ENCODE measurements at regions not wholly inside any gene's neighbourhood (a gene's known extent, or its start where the extent isn't known, plus 50 kb on each side); places are given as distances from the start of the nearest gene placed in this dataset.

- Histone ChIP-seq H4K20me1 (ENCODE audit: insufficient read depth, low read length) (no peaks in the 10 kb centered on the region), H3K4me1 (ENCODE audit: insufficient read depth, low read length, severe bottlenecking) (no peaks in the 10 kb centered on the region), H3K4me2 (ENCODE audit: low read length) (no peak overlapping the region), H3K4me3 (ENCODE audit: low read depth, low read length, poor library complexity, severe bottlenecking) (no peak overlapping the region), H3K36me3 (ENCODE audit: insufficient read depth, low read length) (no peaks in the 10 kb centered on the region), H3K27me3 (ENCODE audit: insufficient read depth, low read length) (no peaks in the 10 kb centered on the region), H3K27ac (ENCODE audit: low read depth, low read length, poor library complexity, severe bottlenecking) (no peak overlapping the region), H2AFZ (ENCODE audit: low read length) (no peak overlapping the region), H3K9me3 (ENCODE audit: low read length) (no peaks in the 10 kb centered on the region), H3F3A (ENCODE audit: insufficient read depth, low read length) (no peaks in the 10 kb centered on the region), H3K79me2 (ENCODE audit: insufficient read depth, low read length) (no peaks in the 10 kb centered on the region), H3K9me2 (ENCODE audit: low read depth, low read length) (no peaks in the 10 kb centered on the region), H3K9ac (ENCODE audit: low read length) (no peak overlapping the region)
- TF ChIP-seq EZH2 (IDR thresholded peaks at IDR 0.05; ENCODE audit: borderline replicate concordance, low read length) (no peak), CTCF (IDR thresholded peaks at IDR 0.05; ENCODE audit: low read length) (no peak)
Measured at GRCh38 chr3:73727854-73728253, 103.1 kb upstream of the PDZRN3 start.

DNA sequence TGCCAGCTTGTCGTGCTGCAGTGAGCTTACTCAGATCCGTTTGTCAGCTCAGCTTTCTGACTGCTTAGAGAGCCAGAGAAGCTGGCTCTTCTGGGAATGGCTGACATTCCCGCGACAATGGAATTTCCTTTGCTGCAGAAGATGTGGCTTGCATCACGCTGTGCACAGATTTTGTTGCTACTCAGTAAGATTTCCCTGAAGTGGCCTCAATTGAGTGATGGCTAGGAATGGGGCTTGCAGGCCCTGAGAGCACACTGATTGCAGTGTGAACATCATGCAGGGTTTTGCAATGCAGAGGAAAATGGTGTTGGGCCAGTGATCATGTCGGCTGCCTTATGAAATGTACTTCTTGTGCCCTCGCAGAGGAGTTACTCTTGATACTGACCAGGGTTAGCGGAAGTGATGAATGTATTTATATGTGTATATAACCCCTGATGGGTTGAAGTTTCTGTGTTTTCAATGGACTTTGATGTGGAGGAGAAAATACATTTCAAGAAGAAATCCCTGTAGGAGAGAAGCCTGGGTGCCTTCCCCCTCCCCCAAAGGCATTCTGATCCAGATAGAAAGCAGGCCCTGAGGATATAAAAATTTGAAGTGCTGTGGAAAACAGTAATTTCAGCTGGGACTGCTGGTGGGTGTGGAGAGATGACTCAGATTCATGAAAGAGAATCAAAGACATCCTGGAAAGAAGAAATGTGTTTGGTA, 102.5 kb upstream of the PDZRN3 start:
- no peak overlapping the region for H3K9ac ChIP-seq (ENCODE audit: low read length)
- no peaks in the 10 kb centered on the region for H3K36me3 ChIP-seq (ENCODE audit: insufficient read depth, low read length)
- H3K79me2 ChIP-seq (ENCODE audit: insufficient read depth, low read length): no peaks in the 10 kb centered on the region
- no peaks in the 10 kb centered on the region for H3F3A ChIP-seq (ENCODE audit: insufficient read depth, low read length)
- H2AFZ ChIP-seq (ENCODE audit: low read length): no peak overlapping the region
- no peaks in the 10 kb centered on the region for H3K9me3 ChIP-seq (ENCODE audit: low read length)
- H3K4me1 ChIP-seq (ENCODE audit: insufficient read depth, low read length, severe bottlenecking): no peaks in the 10 kb centered on the region
- no peaks in the 10 kb centered on the region for H3K27me3 ChIP-seq (ENCODE audit: insufficient read depth, low read length)
- H4K20me1 ChIP-seq (ENCODE audit: insufficient read depth, low read length): no peaks in the 10 kb centered on the region
- H3K4me3 ChIP-seq (ENCODE audit: low read depth, low read length, poor library complexity, severe bottlenecking): no peak overlapping the region
- no peak overlapping the region for H3K27ac ChIP-seq (ENCODE audit: low read depth, low read length, poor library complexity, severe bottlenecking)
- TF ChIP-seq CTCF (IDR thresholded peaks at IDR 0.05; ENCODE audit: low read length): no peak
- no peak for TF ChIP-seq EZH2 (IDR thresholded peaks at IDR 0.05; ENCODE audit: borderline replicate concordance, low read length)
- no peaks in the 10 kb centered on the region for H3K9me2 ChIP-seq (ENCODE audit: low read depth, low read length)
- no peak overlapping the region for H3K4me2 ChIP-seq (ENCODE audit: low read length)

- Histone ChIP-seq H2AFZ (ENCODE audit: low read length) (no peak overlapping the region), H3K27me3 (ENCODE audit: insufficient read depth, low read length) (no peaks in the 10 kb centered on the region), H3F3A (ENCODE audit: insufficient read depth, low read length) (no peaks in the 10 kb centered on the region), H3K4me3 (ENCODE audit: low read depth, low read length, poor library complexity, severe bottlenecking) (no peak overlapping the region), H3K4me1 (ENCODE audit: insufficient read depth, low read length, severe bottlenecking) (no peaks in the 10 kb centered on the region), H3K36me3 (ENCODE audit: insufficient read depth, low read length) (no peaks in the 10 kb centered on the region), H3K9ac (ENCODE audit: low read length) (no peak overlapping the region), H4K20me1 (ENCODE audit: insufficient read depth, low read length) (no peaks in the 10 kb centered on the region), H3K27ac (ENCODE audit: low read depth, low read length, poor library complexity, severe bottlenecking) (no peak overlapping the region), H3K4me2 (ENCODE audit: low read length) (no peak overlapping the region), H3K9me3 (ENCODE audit: low read length) (no peaks in the 10 kb centered on the region), H3K79me2 (ENCODE audit: insufficient read depth, low read length) (no peaks in the 10 kb centered on the region), H3K9me2 (ENCODE audit: low read depth, low read length) (no peaks in the 10 kb centered on the region)
- TF ChIP-seq EZH2 (IDR thresholded peaks at IDR 0.05; ENCODE audit: borderline replicate concordance, low read length) (no peak), CTCF (IDR thresholded peaks at IDR 0.05; ENCODE audit: low read length) (no peak)
Measured at GRCh38 chr3:73723596-73723995, 98.9 kb upstream of the PDZRN3 start.
